OCI-LY3 (cell line): ENCODE measurements at regions not wholly inside any gene's neighbourhood (a gene's known extent, or its start where the extent isn't known, plus 50 kb on each side); places are given as distances from the start of the nearest gene placed in this dataset.

Source experiments
- H2AFZ ChIP-seq: fragments of 200-600, 300-600 bp; shearing (Covaris generic); 2 replicates; pipeline ENCODE4 v1.6.0; 2014; ENCODE audit warnings: antibody characterized with exemption, low read depth, low read length
- H3K27ac ChIP-seq: fragments of 200-600, 300-600 bp; sonication (generic); 2 replicates; pipeline ENCODE4 v1.5.1; 2014; ENCODE audit warnings: mild to moderate bottlenecking, low read length, moderate library complexity, mixed read lengths
- H3K27me3 ChIP-seq: fragments of 200-600, 300-600 bp; sonication (generic); 2 replicates; pipeline ENCODE4 v1.6.1; 2014; ENCODE audit warnings: low read depth, low read length, mixed read lengths
- H3K36me3 ChIP-seq: fragments of 200-600, 300-600 bp; sonication (generic); replicated peaks from 2 replicates; pipeline ENCODE3; 2014; ENCODE audit warnings: low read depth, low read length, mixed read lengths
- H3K4me1 ChIP-seq: fragments of 300-600, 200-600 bp; sonication (generic); 2 replicates; pipeline ENCODE4 v1.6.1; 2014; ENCODE audit warnings: low read length, mixed read lengths
- H3K4me2 ChIP-seq: fragments of 200-600, 300-600 bp; sonication (generic); 2 replicates; pipeline ENCODE4 v1.6.1; 2014; ENCODE audit warnings: low read length, mixed read lengths
- H3K4me3 ChIP-seq: fragments of 300-600, 200-600 bp; sonication (generic); 2 replicates; pipeline ENCODE4 v1.5.1; 2014; ENCODE audit warnings: antibody characterized with exemption, mild to moderate bottlenecking, low read length, moderate library complexity
- H3K79me2 ChIP-seq: fragments of 300-600, 200-600 bp; shearing (Covaris generic); 2 replicates; pipeline ENCODE4 v1.6.1; 2014; ENCODE audit warnings: mild to moderate bottlenecking, low read length, mixed read lengths
- H3K9ac ChIP-seq: fragments of 300-600, 200-600 bp; shearing (Covaris generic); 2 replicates; pipeline ENCODE4 v1.6.0; 2014; ENCODE audit warnings: mild to moderate bottlenecking, low read length, moderate library complexity
- H3K9me3 ChIP-seq: fragments of 200-600, 300-600 bp; shearing (Covaris generic); 2 replicates; pipeline ENCODE4 v1.6.1; 2014; ENCODE audit warnings: low read length, mixed read lengths; ENCODE audit not compliant: insufficient read depth
- H4K20me1 ChIP-seq: fragments of 200-600, 300-600 bp; sonication (generic); 2 replicates; pipeline ENCODE4 v1.6.1; 2016; ENCODE audit warnings: low read length, mixed read lengths; ENCODE audit not compliant: insufficient read depth
- CTCF ChIP-seq: fragments of 200-600, 300-600 bp; sonication (generic); IDR thresholded peaks from 2 replicates; pipeline ENCODE4 v1.5.1; 2014; ENCODE audit warnings: antibody characterized with exemption, low read length, low read depth
- EZH2phosphoT487 ChIP-seq: fragments of 200-600 bp; shearing (Covaris generic); IDR thresholded peaks from 2 replicates; pipeline ENCODE4 v1.6.1; 2018; ENCODE audit warnings: antibody characterized with exemption, mixed run types, low read depth

GRCh38 chr4:85062466-85062865 is 96.0 kb upstream of the WDFY3 start:
- TF ChIP-seq CTCF (no peak), EZH2phosphoT487 (no peak)
- no peaks in the 10 kb centered on the region for H3K4me1 ChIP-seq
- no peaks in the 10 kb centered on the region for H4K20me1 ChIP-seq

DNA sequence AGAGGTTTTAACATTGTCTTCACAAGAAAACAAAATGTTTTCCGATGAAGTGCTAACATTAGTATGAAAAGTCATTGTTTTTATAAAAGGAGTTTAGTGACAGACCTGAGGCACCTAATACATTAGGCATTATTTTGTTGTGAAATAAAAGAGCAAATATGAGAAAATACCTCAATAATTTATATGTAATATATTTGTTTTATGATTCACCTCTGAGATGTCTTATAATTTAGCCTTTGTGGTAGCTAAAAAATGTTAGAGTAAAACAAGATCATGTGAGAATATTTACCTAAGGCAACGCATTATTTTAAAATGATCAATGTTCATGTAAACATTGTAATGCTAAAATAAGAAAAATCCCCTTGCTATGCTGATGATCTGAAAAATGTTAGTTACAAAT is 100.9 kb upstream of the WDFY3 start:
- Histone ChIP-seq H4K20me1 (no peaks in the 10 kb centered on the region), H3K9me3 (no peaks in the 10 kb centered on the region), H3K36me3 (no peaks in the 10 kb centered on the region), H2AFZ (no peak overlapping the region), H3K27ac (no peak overlapping the region), H3K4me2 (no peak overlapping the region), H3K4me3 (no peak overlapping the region), H3K27me3 (0 out of 2 replicates have a peak, but pooled peaks cover 5% of the 10 kb centered on the region), H3K4me1 (no peaks in the 10 kb centered on the region), H3K79me2 (no peaks in the 10 kb centered on the region), H3K9ac (no peak overlapping the region)
- TF ChIP-seq EZH2phosphoT487 (no peak), CTCF (no peak)

More at GRCh38 chr4:85062466-85062865, 96.0 kb upstream of the WDFY3 start:
- no peaks in the 10 kb centered on the region for H3K79me2 ChIP-seq
- H3K9me3 ChIP-seq, result no peaks in the 10 kb centered on the region
- no peak overlapping the region for H2AFZ ChIP-seq
- no peak overlapping the region for H3K4me2 ChIP-seq
- H3K27ac ChIP-seq, result no peak overlapping the region
- H3K4me3 ChIP-seq, result no peak overlapping the region
- H3K9ac ChIP-seq, result no peak overlapping the region
- no peaks in the 10 kb centered on the region for H3K36me3 ChIP-seq
- peaks cover 12% of the 10 kb centered on the region; the same call in 1 of the 2 replicates for H3K27me3 ChIP-seq

- no peaks in the 10 kb centered on the region for H3K9me3 ChIP-seq
- no peak overlapping the region for H3K9ac ChIP-seq
- no peaks in the 10 kb centered on the region for H3K4me1 ChIP-seq
- no peaks in the 10 kb centered on the region for H3K27me3 ChIP-seq
- no peak overlapping the region for H3K4me2 ChIP-seq
- no peaks in the 10 kb centered on the region for H4K20me1 ChIP-seq
- no peak overlapping the region for H3K27ac ChIP-seq
- no peak overlapping the region for H3K4me3 ChIP-seq
- H3K36me3 ChIP-seq, result no peaks in the 10 kb centered on the region
- H2AFZ ChIP-seq, result no peak overlapping the region
- no peak for TF ChIP-seq CTCF
- no peak for TF ChIP-seq EZH2phosphoT487
- no peaks in the 10 kb centered on the region for H3K79me2 ChIP-seq
Measured at GRCh38 chr4:85078016-85078415, 111.5 kb upstream of the WDFY3 start.

DNA sequence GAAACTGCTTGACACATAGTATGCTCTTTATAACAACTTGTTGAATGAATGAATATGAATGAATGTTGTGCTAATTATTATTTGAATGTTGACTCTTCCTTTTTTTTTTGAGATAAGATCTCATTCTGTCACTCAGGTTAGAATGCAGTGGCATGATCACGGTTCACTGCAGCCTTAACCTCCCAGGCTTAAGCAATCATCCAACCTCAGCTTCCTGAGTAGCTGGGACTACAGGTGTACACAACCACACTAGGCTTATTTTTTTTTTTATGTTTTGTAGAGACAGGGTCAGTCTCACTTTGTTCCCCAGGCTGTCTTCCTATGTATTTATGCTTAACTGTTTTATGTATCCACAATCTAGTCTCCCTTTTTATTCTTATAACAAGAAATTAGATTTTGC is 114.7 kb upstream of the WDFY3 start:
- Histone ChIP-seq H4K20me1 (no peaks in the 10 kb centered on the region), H3K4me3 (no peak overlapping the region), H2AFZ (no peak overlapping the region), H3K4me1 (no peaks in the 10 kb centered on the region), H3K79me2 (no peaks in the 10 kb centered on the region), H3K36me3 (no peaks in the 10 kb centered on the region), H3K27ac (no peak overlapping the region), H3K9me3 (no peaks in the 10 kb centered on the region), H3K27me3 (no peaks in the 10 kb centered on the region), H3K4me2 (no peak overlapping the region), H3K9ac (no peak overlapping the region)
- no peak for TF ChIP-seq EZH2phosphoT487
- TF ChIP-seq CTCF, result no peak
